ENCODE measurements at regions not wholly inside any gene's neighbourhood (a gene's known extent, or its start where the extent isn't known, plus 50 kb on each side); places are given as distances from the start of the nearest gene placed in this dataset.

- peak; percentile 26 for TF ChIP-seq ZNF687 (CRISPR knock-in tag; IDR thresholded peaks at IDR 0.05)
- TF ChIP-seq ZNF550 (CRISPR knock-in tag; IDR thresholded peaks at IDR 0.05; ENCODE audit: borderline replicate concordance) = 0 out of 2 replicates have a peak, but pooled peaks have one; percentile 60
- TF ChIP-seq FOXP1 (IDR thresholded peaks at IDR 0.05) = 0 out of 2 replicates have a peak, but pooled peaks have one; percentile 9
- TF ChIP-seq FOXP1 (CRISPR knock-in tag; IDR thresholded peaks at IDR 0.05) = no peak
- peak; percentile 22; the same call in 1 of the 2 replicates for TF ChIP-seq ZBTB33 (CRISPR knock-in tag; IDR thresholded peaks at IDR 0.05)
- TF ChIP-seq ZNF282 (IDR thresholded peaks at IDR 0.05; ENCODE audit: partially characterized antibody) = peak; percentile 34
- 0 out of 2 replicates have a peak, but pooled peaks have one; percentile 15 for TF ChIP-seq SALL1 (CRISPR knock-in tag; IDR thresholded peaks at IDR 0.05)
- TF ChIP-seq ZNF33B (CRISPR knock-in tag; IDR thresholded peaks at IDR 0.05) = no peak
- no peak for TF ChIP-seq ZNF710 (CRISPR knock-in tag; IDR thresholded peaks at IDR 0.05; ENCODE audit: borderline replicate concordance)
Observed at GRCh38 chr6:11318835-11319813, 86.7 kb upstream of the NEDD9 start (continued).

Measured in HepG2 (cell line).